NCI-H748 treated with DMSO at 0.1 percent for 48 hours (cell line): ENCODE measurements at regions not wholly inside any gene's neighbourhood (a gene's known extent, or its start where the extent isn't known, plus 50 kb on each side); places are given as distances from the start of the nearest gene placed in this dataset.

Experiments
- DNase-seq: peaks from one replicate; lab custom pipeline; 2025; lab: John Stamatoyannopoulos, UW

DNA sequence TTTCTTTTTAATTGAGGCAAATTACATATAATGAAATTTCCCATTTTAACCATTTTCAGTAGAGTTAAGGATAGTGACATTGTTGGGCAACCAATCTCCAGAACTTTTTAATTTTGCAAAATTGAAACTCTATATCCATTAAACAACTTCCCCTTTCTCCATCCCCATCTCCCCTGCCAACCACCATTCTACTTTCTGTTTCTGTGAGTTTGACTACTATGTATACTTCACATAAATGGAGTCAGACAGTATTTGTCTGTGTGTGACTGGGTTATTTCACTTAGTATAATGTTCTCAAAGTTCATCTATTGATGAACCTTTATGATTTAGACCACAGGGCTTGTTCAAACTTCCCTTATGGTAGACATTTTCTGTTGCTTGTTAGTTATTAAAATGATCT, 364.5 kb upstream of the MAD2L1 start:
- DNase-seq: no peak

DNA sequence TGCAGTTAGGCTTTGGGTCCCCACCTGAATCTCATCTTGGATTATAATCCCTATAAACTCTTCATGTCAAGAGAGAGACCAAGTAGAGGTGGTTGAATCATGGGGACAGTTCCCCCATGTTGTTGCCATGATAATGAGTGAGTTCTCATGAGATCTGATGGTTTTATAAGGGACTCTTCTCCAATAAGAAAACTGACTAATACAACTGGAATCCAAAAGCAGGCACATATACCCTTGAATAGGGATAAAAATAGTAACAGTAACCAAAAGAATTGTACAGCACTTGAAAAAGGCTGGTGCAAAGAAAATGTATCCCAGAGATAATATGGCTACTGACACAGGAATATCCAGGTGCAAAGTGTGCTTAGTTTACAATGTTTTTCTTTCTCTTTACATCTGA, 351.5 kb upstream of the MAD2L1 start:
- no peak for DNase-seq

- no peak for DNase-seq
Observed at GRCh38 chr4:120415896-120416295, 349.2 kb upstream of the MAD2L1 start.

DNA sequence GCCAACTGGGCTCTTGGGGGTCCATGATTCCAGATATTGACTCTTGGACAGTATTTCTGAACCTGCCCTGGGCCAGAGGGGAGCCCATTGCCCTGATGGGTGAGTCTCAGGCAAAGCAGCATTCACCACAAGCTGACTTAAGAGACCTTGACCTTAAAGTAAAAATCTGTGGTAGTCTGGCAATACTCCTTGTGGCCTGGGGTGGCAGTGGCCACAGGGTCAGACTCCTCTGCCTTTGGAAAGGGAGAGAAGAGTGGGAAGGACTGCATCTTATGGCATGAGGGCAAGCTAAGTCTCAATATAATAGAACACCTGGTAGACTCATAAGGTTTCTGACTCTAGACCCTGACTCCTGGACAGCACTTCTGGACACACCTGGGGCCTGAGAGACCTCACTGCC, 340.3 kb upstream of the MAD2L1 start:
- DNase-seq: no peak

- DNase-seq: no peak
Observed at GRCh38 chr4:120403296-120403695, 336.6 kb upstream of the MAD2L1 start.

DNA sequence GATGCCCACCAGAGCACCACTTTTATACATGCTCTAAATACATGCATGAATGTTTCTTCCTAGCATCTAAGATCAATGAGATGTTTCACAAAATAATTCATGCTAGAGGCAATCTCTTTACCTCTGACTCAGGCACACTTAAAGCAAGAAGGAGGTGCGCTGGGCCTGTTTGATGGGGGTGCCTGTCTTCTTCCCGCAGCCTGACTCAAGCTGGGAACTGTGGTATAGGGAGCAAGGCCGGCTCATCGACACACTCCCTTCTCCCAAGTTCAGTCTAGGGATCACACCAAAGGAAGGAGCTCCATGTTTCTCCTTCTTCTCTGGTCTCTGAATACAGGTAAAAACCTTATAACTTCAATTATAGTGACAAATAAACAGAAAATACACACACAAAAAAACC, 333.8 kb upstream of the MAD2L1 start:
- DNase-seq: no peak

DNA sequence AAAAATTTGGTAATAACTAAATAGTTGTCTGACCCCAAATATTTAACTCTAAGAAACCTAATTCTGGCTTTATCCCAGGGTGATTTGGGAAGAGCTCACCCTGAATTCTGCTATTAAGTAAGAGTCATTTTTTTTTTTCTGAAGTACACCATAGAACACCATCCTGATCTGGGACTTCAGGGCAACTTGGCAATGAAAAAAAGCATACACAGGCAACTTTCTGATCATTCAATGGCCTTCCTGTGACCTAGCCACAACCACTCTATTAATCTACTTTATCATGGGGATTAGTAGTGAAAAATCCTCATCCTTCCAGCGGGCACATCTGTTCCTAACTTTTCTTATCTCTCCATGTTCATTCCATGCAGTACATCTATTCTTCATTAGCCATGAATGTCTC, 333.2 kb upstream of the MAD2L1 start:
- no peak for DNase-seq

DNA sequence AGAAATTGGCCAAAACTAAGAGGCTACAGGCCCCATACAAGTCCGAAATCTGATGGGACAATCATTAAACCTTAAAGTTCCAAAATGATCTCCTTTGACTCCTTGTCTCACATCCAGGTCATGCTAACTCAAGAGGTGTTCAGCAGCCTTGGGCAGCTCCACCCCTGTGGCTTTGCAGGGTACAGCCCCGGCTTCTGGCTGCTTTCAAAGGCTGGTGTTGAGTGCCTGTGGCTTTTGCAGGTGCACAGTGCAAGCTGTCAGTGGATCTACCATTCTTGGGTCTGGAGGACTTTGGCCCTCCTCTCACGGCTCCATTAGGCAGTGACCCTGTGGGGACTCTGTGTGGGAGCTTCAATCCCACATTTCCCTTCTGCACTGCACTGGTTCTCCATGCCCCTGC, 329.1 kb upstream of the MAD2L1 start:
- no peak for DNase-seq

DNA sequence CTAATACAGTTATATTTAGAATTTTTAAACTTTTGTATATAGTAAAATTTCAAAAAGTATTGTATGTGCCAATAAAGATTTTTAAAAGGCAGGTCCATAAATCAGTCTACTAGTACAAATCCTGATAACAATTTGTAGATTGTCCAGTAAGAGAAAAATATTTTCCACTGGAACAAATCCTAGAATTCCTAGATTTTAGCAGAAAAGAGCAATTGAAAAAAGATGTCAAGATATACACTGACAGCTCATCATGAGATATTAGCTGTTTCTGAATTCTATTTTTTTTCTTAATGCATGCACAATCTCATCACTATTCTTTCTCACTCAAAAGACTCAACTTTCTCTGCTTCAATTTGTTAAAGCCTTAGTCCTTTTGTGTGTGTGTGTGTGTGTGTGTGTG, 289.2 kb upstream of the MAD2L1 start:
- no peak for DNase-seq

DNA sequence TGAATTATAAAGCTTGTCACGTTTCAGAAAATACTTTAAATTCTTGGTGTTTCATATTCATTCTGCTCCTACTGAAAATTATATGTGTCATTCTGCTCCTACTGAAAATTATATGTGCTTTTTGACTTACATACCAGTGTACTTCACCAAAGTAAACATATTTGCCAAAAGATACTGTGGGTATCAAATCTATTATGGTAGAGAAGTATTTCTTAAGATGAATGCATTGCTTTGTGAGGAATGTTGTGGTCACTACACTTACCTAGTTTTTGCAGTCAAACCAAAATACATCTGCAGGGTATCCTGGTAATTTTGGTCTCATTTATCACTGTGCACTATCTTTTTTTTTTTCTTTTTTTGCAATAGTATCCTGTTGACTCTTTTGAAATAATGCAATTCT, 287.7 kb upstream of the MAD2L1 start:
- DNase-seq: no peak

GRCh38 chr4:120353235-120353634, 286.6 kb upstream of the MAD2L1 start:
- no peak for DNase-seq

- no peak for DNase-seq
Observed at GRCh38 chr4:120352739-120353138, 286.1 kb upstream of the MAD2L1 start.

DNA sequence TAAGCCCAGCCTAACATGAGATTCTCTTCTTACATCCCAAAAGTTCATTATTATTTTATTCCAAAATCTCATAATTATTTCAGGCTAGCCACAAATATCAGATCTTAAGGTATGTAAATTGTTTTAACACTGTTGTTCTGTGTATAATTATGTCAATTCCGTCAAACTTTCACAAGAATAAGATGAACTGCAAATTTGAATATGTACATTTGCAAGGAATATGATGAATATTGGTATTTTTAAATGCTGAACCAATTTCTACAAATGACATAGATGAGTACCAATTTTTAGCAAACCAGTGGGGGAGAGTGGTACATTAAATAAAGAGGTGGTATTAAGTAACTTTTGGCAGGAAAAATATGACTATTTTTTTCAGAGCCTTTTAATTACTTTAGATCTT, 282.3 kb upstream of the MAD2L1 start:
- no peak for DNase-seq

GRCh38 chr4:120348521-120348920, 281.9 kb upstream of the MAD2L1 start:
- DNase-seq: no peak

DNA sequence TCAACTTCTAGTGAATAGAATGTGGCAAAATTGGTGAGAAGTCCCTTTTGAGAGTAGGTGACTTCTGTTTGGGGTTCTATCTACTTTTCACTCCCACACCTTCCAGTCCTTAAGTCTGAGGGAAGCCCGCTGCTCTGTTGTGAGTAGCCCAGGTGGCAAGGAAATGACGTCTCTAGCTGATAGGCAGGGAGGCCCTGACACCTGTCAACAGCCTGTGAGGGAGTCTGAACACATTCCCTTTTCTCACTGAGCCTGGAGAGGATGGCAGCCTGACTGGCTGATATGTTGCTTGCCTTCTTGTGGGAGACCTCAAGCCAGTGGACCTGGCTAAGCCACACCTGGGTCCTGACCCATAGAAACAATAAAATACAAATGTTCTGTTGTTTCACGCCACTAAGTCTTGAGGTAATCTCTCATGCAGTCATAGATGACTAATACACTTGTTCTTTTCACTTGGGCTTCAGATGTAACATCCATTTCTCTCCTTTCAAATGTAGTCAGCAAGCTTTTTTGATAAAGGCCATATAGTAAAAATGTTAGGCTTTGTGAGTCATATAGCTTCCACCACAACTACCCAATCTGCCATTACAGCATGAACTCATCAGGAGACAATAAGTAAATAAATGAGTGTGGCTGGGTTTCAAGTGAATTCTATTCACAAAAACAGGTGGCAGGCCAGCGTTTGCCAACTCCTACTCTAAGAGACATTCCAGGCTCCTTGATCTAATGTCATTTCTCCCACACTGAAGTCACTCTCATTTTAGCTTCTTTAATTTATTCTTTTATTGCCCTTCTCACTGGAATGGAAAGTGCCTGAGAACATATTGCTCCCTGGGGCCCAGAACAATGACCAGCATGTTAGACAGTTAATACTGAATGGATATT, 265.1 kb upstream of the MAD2L1 start:
- no peak for DNase-seq

- DNase-seq: no peak
Observed at GRCh38 chr4:120329386-120329785, 262.7 kb upstream of the MAD2L1 start.

- DNase-seq: no peak
Observed at GRCh38 chr4:120327276-120327675, 260.6 kb upstream of the MAD2L1 start.

GRCh38 chr4:120319046-120319767, 252.6 kb upstream of the MAD2L1 start:
- DNase-seq: no peak

GRCh38 chr4:120318196-120318846, 251.7 kb upstream of the MAD2L1 start:
- no peak for DNase-seq

DNA sequence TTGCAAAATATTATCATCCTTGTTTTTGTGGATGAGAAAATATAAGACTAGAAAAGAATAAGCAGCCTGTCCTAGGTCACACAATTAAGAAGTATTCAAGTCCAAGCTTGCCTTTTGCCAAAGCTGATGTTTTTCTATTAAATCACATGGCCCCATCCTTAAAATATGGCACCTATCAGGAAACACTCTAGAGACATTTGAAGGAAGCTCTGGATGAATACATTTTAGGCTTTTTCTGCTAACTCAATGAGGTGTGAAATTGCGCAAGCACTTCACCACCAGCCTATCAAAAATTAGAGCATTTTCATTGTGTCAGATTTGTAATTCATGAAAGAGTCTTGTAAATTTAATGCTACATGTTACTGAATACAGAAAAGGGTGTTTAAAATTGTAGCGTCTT, 251.1 kb upstream of the MAD2L1 start:
- DNase-seq: no peak

- no peak for DNase-seq
Observed at GRCh38 chr4:120316416-120316815, 249.8 kb upstream of the MAD2L1 start.

GRCh38 chr4:120314969-120315368, 248.3 kb upstream of the MAD2L1 start:
- DNase-seq: no peak

DNA sequence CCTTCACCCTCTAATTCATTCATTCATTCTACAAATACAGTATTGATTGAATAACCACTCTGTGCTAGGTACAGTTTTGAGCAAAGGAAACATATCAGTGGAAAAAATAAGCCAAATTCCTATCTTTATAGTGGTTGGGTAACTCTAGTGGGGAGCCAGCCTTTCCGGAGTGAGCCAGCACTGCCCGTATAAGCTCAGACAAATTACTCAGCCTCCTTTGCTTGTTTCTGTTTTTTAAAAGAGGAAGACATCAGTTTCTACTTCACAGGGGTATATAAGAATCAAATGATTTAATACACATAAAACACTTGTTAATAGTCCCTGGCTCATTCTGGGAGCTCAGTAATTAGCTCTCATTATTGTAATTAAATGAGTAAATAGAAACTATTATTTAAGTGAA, 238.2 kb upstream of the MAD2L1 start:
- DNase-seq: no peak
